GM21576 (cell line): ENCODE measurements at regions not wholly inside any gene's neighbourhood (a gene's known extent, or its start where the extent isn't known, plus 50 kb on each side); places are given as distances from the start of the nearest gene placed in this dataset.
A peak's percentile ranks its signal among the peaks of the same experiment; 100 is the strongest.
"Not testable (repeated sequence)": the region's sequence is repeated elsewhere in the genome, so short reads cannot be mapped to it uniquely, and the experiment has no call there.

Experiments
- ATAC-seq: cut with Tn5 transposase; IDR thresholded peaks from one replicate; pipeline ENCODE4 v1.9.1; 2021; ENCODE audit warnings: mild to moderate bottlenecking, moderate library complexity; ENCODE audit not compliant: unreplicated experiment

DNA sequence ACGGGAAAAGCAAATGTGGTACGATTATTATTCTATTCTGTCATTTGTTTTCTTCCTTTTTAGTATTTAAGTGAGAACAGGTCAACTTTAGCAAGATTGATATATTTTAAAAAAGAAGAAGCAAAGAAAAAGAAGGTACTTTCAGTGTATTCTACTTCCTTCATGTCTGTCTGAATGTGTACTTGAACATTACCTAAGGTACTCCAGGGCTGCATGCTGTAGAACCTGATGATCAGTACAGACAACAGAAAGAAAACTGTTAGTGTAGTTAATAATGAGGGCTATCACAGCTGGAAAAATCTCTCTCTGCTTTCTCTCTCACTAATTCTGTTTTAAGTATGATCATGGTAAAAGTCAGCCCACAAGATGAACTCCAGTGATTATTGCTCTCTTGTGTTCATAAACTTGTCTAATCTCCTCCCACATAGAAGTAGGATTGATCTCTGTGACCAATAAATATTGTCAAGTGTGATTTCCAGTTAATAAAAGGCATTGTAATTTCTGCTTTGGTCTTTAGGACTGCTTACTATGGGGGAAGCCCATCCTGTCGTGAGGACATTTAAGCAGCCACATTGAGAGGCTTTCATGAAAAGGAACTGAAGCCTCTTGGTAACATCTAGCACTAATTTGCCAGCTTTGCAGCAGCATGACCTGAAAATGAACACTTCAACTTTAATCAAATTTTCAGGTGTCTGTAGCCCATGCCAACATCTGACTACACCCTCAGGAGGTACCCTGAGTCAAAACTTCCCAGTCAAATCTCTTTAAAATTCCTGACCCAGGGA lies 864.0 kb upstream of the ACO1 start:
- peak; percentile 82 for ATAC-seq

DNA sequence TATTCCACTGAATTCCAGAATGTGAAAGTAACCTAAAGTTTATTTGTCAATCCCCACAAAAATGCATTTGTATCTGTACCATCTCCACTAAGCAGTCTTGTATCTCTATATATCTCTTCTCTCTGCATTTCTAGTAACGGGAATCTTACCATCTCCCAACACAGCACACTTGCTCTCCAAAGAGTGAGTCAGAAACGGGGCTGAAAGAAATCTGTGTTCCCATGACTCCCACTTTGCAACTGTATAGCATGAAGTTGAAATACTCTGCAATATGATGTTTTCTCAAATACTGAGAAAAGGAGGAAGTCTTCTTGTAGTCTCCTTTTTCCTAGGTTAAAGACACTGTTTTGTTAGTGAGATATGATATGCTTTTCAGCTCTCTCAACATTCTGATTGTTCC lies 848.8 kb upstream of the ACO1 start:
- ATAC-seq = no peak

GRCh38 chr9:31536471-31536870 lies 848.0 kb upstream of the ACO1 start:
- no peak for ATAC-seq

DNA sequence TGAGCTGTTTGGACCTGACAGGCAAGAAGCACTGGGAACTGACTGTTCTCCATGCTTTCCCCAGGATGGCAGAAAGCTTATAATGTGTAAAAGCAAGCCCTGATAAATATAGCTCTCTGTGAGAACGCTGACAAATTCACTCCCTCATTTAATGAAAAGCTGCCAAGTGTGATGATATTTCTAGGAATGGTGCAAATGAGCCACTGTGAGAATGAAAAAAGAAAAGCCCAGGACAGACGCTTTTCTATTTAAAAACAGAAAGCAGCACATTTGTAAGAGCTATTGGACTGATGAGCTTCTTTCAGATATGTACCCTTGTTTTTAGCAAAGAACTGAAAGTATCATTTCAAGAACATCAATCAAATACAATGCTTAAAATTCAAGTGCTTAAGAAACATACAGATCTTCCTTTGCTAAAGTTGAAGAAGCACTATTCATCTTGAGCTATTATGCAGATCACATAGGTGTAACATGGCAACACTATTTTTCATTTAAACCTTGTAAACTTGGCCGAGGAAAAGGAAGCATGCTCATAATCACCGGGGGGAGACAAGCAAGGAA lies 842.6 kb upstream of the ACO1 start:
- no peak for ATAC-seq

DNA sequence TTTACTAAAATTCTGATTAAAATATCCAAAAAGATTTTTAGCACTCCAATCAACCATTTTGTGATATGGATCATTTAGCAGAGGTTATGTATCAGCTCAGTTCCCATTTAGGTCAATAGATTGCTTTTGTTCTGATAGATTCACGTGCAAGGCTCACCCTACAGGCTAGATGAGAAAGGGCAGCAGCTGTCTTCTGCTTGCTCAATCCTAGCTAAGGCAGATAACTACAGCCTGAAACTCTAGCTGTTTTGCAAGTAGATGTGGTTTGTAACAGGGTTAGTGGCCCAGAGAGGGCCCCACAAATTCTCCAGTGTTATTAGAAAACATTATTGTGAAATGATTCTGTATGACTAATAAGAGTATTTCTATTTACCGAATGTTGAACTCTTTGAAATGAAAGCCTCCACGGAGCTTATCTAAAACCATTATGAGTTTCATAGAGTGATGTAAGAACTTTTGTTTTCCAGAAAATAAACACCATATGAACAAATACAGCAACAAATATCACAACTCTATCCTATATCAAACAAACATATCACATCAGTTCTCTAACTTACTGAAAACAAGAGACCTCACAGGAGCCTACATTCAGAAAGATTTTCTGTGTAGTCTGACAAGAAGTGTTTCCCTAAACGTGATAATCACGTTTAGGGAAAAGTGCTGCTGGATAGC lies 841.9 kb upstream of the ACO1 start:
- ATAC-seq = peak; percentile 99

DNA sequence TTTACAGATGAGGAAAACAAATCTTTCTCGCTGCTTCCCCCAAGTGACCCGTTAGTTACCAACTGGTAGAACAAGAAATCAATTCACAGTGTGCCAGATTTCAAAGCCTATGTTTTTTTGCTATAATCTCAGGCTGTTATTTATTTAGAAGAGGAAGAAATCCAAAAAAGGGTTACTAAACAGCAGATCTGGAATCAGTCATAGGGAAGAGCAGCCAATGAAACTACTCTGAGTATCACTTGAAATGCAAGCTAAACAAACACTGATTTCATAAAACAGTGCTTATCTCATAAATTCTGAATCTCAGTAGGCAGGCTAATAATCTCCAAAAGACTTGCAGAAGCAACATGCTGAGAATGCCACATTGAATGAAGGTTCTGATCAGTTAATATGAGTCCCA lies 829.5 kb upstream of the ACO1 start:
- no peak for ATAC-seq

GRCh38 chr9:31556667-31557463 lies 827.6 kb upstream of the ACO1 start:
- ATAC-seq = no peak

DNA sequence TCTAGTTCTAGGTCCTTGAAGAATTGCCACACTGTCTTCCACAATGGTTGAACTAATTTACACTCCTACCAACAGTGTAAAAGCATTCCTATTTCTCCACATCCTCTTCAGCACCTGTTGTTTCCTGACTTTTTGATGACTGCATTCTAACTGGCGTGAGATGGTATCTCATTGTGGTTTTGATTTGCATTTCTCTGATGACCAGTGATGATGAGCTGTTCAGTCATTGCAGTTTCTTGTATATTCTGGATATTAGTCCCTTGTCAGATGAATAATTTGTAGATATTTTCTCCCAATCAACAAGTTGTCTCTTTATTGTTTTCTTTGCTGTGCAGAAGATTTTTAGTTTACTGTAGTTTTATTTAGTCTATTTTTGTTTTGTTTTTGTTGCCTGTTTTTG lies 812.3 kb upstream of the ACO1 start:
- ATAC-seq = not testable (repeated sequence)

DNA sequence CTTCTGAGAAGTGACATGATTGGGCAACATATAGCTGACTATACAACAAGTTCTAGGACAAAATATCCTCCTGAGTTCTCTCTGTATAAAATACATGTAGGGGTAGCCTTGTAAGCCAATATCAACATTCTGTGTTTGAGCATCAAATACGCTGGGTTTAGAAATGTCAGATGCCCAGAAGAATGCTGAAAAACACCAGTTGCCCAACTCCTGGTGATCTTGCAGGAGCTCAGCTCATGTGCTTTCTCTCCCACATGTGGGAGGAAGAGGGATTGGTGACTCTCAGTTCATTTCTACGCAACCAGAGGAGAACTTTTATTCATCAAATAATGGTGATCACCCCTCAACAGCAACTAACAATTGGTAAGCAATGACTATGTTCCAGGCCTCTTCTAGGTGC lies 810.9 kb upstream of the ACO1 start:
- no peak for ATAC-seq

DNA sequence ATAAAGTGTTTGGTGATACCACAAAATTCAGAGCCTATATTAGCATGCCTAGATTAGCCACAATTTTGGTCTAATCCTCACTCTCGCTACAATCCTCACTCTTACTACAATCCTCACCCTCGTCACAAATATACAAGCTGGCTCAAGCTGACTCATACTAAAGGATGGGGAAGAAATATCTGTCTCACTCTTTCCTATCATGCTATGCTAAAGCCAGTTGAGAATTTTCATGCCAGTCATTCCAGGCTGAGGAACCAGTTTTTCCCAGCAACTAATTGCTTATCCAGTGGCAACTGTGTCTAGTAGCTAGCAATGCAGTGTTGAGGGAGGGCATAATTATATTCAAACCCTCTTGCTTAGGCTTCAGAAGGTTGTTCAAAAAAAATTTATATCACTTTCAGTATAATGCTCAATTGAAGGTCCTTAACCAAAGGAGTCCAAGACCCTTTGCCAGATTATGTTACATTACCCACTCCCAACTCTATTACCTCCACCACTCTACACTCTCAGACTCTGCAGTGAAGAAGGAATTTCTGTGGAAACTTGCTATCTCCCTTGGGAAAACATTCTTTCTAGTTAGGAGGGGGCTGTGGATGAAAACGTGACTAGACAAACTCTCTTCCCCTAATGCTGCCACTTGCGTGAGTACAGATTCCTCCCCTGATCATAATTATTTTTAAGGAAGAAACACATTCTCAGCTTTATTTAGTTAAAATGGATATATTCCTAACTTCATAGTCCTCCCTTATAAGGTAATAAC lies 810.3 kb upstream of the ACO1 start:
- no peak for ATAC-seq

DNA sequence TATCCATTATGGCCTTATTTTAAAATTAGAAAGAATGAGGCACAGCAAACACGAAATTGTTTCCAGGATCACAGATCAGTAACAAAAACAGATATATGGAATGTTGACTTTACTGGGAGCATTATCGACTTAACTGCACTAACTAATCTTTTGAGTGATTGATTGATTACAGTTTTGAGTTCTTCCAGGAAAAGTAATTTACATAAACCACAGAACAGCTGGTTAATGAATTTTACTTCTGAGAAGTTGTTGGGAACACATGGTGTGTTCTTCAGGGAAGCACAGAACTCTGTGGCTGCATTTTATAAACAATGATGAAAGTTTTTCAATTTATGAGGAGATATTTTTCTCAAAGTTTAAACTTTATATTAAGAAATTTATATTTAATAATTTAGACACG lies 802.4 kb upstream of the ACO1 start:
- ATAC-seq = no peak

DNA sequence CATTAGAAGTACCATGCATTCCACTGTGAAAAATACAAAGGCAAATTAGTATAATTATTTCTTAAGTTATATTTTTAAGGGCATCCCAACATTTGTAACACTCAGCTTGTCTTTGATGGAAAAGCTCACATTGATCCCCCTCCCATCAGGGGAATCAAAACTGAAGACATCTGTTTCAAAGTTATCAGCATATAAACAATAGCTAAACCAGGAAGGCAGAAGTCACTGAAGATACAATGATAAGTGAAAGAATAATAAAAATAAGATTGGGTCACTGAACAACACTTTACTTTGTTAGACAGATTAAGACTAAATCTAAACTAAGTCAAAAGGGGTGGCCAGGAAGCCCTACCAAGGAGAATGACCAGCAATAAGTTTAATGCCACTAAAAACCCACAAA lies 801.9 kb upstream of the ACO1 start:
- no peak for ATAC-seq

- no peak for ATAC-seq
Observed at GRCh38 chr9:31585158-31585557, 799.3 kb upstream of the ACO1 start.

- no peak for ATAC-seq
Observed at GRCh38 chr9:31587146-31587545, 797.3 kb upstream of the ACO1 start.

DNA sequence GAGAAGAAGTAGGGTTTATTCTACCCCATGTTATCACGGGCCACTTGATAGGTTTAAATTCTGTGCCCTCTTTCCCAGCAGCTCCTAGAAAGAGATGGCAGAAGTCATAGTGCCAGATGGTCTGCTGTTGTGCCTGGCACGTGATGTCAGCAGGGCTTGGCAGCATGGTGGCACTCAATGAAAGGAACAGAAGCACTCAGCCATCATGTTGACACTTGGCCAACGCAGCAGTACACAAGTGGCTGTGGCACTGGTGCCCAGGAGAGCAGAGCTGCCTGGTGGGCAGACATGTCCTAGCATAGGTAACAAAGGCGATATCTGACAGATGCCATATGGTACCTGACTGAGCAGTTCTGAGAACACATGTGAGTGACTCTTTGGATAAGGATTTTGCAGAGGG lies 796.4 kb upstream of the ACO1 start:
- ATAC-seq = no peak

GRCh38 chr9:31588756-31589155 lies 795.7 kb upstream of the ACO1 start:
- ATAC-seq = no peak

GRCh38 chr9:31590091-31590490 lies 794.4 kb upstream of the ACO1 start:
- no peak for ATAC-seq

GRCh38 chr9:31597086-31597485 lies 787.4 kb upstream of the ACO1 start:
- ATAC-seq = not testable (repeated sequence)

DNA sequence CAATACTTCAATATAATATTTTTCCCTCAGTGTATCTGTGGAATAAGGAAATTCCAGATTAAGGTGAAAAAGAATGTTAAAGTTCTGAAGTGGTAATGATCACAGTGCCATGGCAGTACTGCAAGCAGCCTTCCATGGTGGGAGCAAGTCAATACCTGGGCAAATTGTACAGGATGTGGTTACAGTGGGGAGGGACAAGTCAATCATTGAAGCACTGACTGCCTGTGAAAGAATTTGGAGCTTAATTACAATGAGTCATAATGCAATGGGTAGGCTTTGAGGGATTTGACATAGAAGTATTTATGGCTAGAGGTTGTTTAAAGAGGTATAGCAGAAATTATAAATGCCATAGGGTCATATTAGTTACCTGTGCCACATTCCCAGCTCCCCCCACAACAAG lies 786.5 kb upstream of the ACO1 start:
- no peak for ATAC-seq

DNA sequence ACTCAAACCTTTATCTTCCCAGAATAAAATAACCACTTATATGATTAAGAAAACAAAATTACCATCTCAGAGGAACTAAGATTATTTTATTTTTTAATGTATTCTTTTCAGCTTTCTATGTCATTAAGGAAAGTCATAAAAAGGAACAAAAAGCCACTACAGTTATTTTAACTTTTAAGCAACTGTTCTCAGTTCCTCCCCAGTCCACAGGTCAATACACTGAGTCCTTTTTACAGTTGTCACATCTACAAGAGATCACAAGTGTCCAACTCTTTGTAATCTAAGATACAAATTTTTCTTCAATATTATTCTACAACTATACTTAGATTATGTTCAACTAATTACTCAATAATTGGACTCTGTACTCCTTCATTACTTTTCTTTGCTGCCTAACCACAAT lies 782.8 kb upstream of the ACO1 start:
- no peak for ATAC-seq

- no peak for ATAC-seq
Observed at GRCh38 chr9:31604531-31604930, 779.9 kb upstream of the ACO1 start.
